ENCODE measurements at regions not wholly inside any gene's neighbourhood (a gene's known extent, or its start where the extent isn't known, plus 50 kb on each side); places are given as distances from the start of the nearest gene placed in this dataset.

DNA sequence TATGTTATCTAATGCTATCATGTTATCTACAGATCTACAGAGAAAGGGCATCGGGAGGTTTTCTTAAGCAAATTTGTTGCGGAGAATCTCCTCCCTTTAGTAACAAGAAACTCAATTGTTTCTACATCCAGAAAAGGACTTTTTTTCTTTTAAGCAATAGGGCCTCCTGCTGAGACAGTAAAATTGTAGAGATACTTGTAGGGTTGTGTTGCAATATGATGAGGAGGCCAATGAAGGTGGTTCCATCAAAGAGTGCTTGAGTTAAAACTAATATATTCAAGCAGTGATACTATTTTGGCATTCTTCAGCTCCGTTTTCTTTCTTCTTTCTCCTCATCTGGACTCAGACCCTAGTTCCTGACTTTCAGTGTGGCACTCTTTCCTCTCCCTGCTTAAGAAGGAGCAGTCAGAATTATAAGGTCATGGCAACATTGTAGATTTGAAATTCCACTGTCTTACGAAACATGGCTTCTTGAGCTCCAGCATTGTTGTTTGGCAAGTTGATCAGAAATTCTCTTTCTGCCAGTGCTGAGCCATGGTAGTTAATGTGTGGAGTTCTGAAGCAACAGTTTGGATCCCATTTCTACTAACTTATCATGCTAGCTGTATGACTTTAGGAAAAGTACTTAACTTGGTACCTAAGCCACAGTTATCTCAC lies 202.0 kb upstream of the SLC14A2 start:
- ChIA-PET POLR2A (no interaction called here), CTCF (no interaction called here)
- Histone ChIP-seq H3K27ac (ENCODE audit: low read length in 2 of 2) (no peak overlapping the region), H3K36me3 (replicated peaks in 1 of 2; ENCODE audit: control extremely low read depth in 1 of 2, control insufficient read depth in 1 of 2, extremely low read depth in 1 of 2, insufficient read depth in 2 of 2, low read length in 1 of 2) (no peaks in the 10 kb centered on the region), H3K4me1 (ENCODE audit: control insufficient read depth in 2 of 2, insufficient read depth in 2 of 2, low read length in 2 of 2) (no peaks in the 10 kb centered on the region), H3K27me3 (replicated peaks in 1 of 4; ENCODE audit: control extremely low read depth in 1 of 4, control insufficient read depth in 3 of 4, insufficient read depth in 4 of 4, low read length in 3 of 4) (peaks cover 0 to 4% (median 0%) of the 10 kb centered on the region in 4 experiments), H3K79me2 (ENCODE audit: control insufficient read depth, insufficient read depth, low read length) (no peaks in the 10 kb centered on the region), H3K4me2 (replicated peaks; ENCODE audit: low read depth, low read length, poor library complexity, severe bottlenecking) (no peak overlapping the region), H3K9ac (ENCODE audit: low read length) (no peak overlapping the region), H4K20me1 (ENCODE audit: control insufficient read depth, insufficient read depth, low read length, poor library complexity, severe bottlenecking) (no peaks in the 10 kb centered on the region), H3K9me3 (ENCODE audit: control extremely low read depth in 1 of 3, control insufficient read depth in 2 of 3, insufficient read depth in 1 of 3, low read length in 2 of 3) (no peaks in the 10 kb centered on the region), H3K4me3 (ENCODE audit: control extremely low read depth in 1 of 5, extremely low read depth in 1 of 5, insufficient read depth in 1 of 5, low read depth in 2 of 5, low read length in 4 of 5) (no peak overlapping the region), H2AFZ (ENCODE audit: insufficient read depth, low read depth, low read length, poor library complexity, severe bottlenecking) (no peak overlapping the region)
- TF ChIP-seq, protein P1, sequence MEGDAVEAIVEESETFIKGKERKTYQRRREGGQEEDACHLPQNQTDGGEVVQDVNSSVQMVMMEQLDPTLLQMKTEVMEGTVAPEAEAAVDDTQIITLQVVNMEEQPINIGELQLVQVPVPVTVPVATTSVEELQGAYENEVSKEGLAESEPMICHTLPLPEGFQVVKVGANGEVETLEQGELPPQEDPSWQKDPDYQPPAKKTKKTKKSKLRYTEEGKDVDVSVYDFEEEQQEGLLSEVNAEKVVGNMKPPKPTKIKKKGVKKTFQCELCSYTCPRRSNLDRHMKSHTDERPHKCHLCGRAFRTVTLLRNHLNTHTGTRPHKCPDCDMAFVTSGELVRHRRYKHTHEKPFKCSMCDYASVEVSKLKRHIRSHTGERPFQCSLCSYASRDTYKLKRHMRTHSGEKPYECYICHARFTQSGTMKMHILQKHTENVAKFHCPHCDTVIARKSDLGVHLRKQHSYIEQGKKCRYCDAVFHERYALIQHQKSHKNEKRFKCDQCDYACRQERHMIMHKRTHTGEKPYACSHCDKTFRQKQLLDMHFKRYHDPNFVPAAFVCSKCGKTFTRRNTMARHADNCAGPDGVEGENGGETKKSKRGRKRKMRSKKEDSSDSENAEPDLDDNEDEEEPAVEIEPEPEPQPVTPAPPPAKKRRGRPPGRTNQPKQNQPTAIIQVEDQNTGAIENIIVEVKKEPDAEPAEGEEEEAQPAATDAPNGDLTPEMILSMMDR (IDR thresholded peaks at IDR 0.05): no peak
- no peak for TF ChIP-seq EZH2 (IDR thresholded peaks at IDR 0.05; ENCODE audit: borderline replicate concordance, insufficient read depth, low read depth, low read length, poor library complexity, severe bottlenecking)
- H3K4me1 Mint-ChIP-seq: no peaks in the 10 kb centered on the region
- no peaks in the 10 kb centered on the region for H3K9me3 Mint-ChIP-seq (ENCODE audit: insufficient read depth)
- intact Hi-C loops (cut with micrococcal nuclease): no loop called here
- DNase-seq: no peak
- H3K27me3 Mint-ChIP-seq: peaks cover 23% of the 10 kb centered on the region
- no peak overlapping the region for H3K4me3 Mint-ChIP-seq
- no peak for ATAC-seq (ENCODE audit: low read depth)
- no peak overlapping the region for H3K27ac Mint-ChIP-seq
- 100% methylated on average over 2 of the region's 4 CpGs for WGBS (ENCODE audit: insufficient coverage)

DNA sequence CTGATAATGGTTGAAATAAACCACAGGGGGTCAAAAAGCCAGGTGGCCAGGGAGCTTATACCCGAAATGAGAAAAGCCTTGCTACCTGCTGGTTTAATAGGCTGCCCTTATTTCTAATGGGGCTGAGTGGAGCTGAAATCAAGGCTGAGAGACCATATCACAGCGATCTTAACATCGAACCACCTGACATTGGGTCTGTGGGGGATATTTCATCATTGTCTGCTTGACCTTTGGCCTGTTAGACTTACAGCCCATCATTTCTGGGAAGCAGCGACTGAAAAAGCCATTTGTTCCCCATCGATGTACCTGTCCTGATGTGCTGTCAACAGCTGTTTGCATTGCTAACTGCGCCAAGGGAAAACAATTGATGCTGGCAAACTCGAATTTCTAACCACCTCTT lies 199.7 kb upstream of the SLC14A2 start:
- ChIA-PET POLR2A (no interaction called here), CTCF (no interaction called here)
- Histone ChIP-seq H3K9me3 (ENCODE audit: control extremely low read depth in 1 of 3, control insufficient read depth in 2 of 3, insufficient read depth in 1 of 3, low read length in 2 of 3) (no peaks in the 10 kb centered on the region), H3K27me3 (replicated peaks in 1 of 4; ENCODE audit: control extremely low read depth in 1 of 4, control insufficient read depth in 3 of 4, insufficient read depth in 4 of 4, low read length in 3 of 4) (no peaks in the 10 kb centered on the region), H4K20me1 (ENCODE audit: control insufficient read depth, insufficient read depth, low read length, poor library complexity, severe bottlenecking) (no peaks in the 10 kb centered on the region), H3K27ac (ENCODE audit: low read length in 2 of 2) (no peak overlapping the region), H3K4me3 (ENCODE audit: control extremely low read depth in 1 of 5, extremely low read depth in 1 of 5, insufficient read depth in 1 of 5, low read depth in 2 of 5, low read length in 4 of 5) (no peak overlapping the region), H3K9ac (ENCODE audit: low read length) (no peak overlapping the region), H3K4me2 (replicated peaks; ENCODE audit: low read depth, low read length, poor library complexity, severe bottlenecking) (no peak overlapping the region), H3K36me3 (replicated peaks in 1 of 2; ENCODE audit: control extremely low read depth in 1 of 2, control insufficient read depth in 1 of 2, extremely low read depth in 1 of 2, insufficient read depth in 2 of 2, low read length in 1 of 2) (no peaks in the 10 kb centered on the region), H3K79me2 (ENCODE audit: control insufficient read depth, insufficient read depth, low read length) (no peaks in the 10 kb centered on the region), H3K4me1 (ENCODE audit: control insufficient read depth in 2 of 2, insufficient read depth in 2 of 2, low read length in 2 of 2) (no peaks in the 10 kb centered on the region), H2AFZ (ENCODE audit: insufficient read depth, low read depth, low read length, poor library complexity, severe bottlenecking) (no peak overlapping the region)
- intact Hi-C loops (cut with micrococcal nuclease): no loop called here
- WGBS (ENCODE audit: insufficient coverage): 87% methylated on average over 6 of the region's 7 CpGs
- no peak for DNase-seq
- TF ChIP-seq, protein P1 (IDR thresholded peaks at IDR 0.05): no peak
- TF ChIP-seq EZH2 (IDR thresholded peaks at IDR 0.05; ENCODE audit: borderline replicate concordance, insufficient read depth, low read depth, low read length, poor library complexity, severe bottlenecking): no peak
- H3K4me1 Mint-ChIP-seq: no peaks in the 10 kb centered on the region
- no peak overlapping the region for H3K27ac Mint-ChIP-seq
- H3K4me3 Mint-ChIP-seq: no peak overlapping the region
- no peak for ATAC-seq (ENCODE audit: low read depth)
- H3K27me3 Mint-ChIP-seq: peaks cover 23% of the 10 kb centered on the region
- H3K9me3 Mint-ChIP-seq (ENCODE audit: insufficient read depth): no peaks in the 10 kb centered on the region
